Transverse colon (tissue), 3 donors: ENCODE measurements at regions not wholly inside any gene's neighbourhood (a gene's known extent, or its start where the extent isn't known, plus 50 kb on each side); places are given as distances from the start of the nearest gene placed in this dataset.

Experiments
- EP300 ChIP-seq: sonication (generic); formaldehyde crosslinking; IDR thresholded peaks from one replicate; pipeline ENCODE4 v1.6.1; 2017; ENCODE audit warnings: antibody characterized with exemption, low read depth
- POLR2A ChIP-seq: fragments of 450-650 bp; IDR thresholded peaks from one replicate; pipeline ENCODE4 v1.6.1; 2016; ENCODE audit warnings: antibody characterized with exemption, mild to moderate bottlenecking, moderate library complexity
- TF ChIP-seq, protein P1 (sequence below), 5 experiments: fragments of 200-600 bp in 3 of 5; fragments of 450-650 bp in 2 of 5; sonication (generic) in 3 of 5; IDR thresholded peaks; 1 replicate in 2 of 5; 2 replicates in 3 of 5; pipeline ENCODE4 v1.5.1; 2016 to 2017; ENCODE audit warnings: antibody characterized with exemption in 5 of 5, inconsistent platforms in 3 of 5, mild to moderate bottlenecking in 2 of 5, moderate library complexity in 1 of 5

DNA sequence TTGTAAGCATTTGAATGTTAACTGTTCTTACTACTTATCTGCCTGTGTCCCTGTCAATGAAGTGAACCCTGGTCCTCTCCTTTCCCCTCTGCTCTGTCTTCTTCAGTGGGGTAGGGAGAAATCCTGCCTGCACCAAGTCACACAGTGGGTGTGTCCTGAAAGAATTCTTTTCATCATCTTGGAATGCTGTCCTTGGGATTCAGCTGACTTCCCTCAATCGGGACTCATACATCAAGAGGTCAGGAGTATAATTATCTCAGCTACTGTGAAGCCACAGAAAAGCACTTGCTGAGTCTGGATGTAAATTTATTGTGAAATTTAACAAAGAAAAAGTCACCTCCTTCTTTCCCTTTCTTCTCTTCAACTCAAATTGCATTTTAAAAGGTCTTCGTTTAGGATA is 328.5 kb downstream of the SOX4 start:
- no peak for TF ChIP-seq EP300
- TF ChIP-seq, protein P1, sequence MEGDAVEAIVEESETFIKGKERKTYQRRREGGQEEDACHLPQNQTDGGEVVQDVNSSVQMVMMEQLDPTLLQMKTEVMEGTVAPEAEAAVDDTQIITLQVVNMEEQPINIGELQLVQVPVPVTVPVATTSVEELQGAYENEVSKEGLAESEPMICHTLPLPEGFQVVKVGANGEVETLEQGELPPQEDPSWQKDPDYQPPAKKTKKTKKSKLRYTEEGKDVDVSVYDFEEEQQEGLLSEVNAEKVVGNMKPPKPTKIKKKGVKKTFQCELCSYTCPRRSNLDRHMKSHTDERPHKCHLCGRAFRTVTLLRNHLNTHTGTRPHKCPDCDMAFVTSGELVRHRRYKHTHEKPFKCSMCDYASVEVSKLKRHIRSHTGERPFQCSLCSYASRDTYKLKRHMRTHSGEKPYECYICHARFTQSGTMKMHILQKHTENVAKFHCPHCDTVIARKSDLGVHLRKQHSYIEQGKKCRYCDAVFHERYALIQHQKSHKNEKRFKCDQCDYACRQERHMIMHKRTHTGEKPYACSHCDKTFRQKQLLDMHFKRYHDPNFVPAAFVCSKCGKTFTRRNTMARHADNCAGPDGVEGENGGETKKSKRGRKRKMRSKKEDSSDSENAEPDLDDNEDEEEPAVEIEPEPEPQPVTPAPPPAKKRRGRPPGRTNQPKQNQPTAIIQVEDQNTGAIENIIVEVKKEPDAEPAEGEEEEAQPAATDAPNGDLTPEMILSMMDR (IDR thresholded peaks at IDR 0.05): no peak
- no peak for TF ChIP-seq POLR2A
